ENCODE measurements at regions not wholly inside any gene's neighbourhood (a gene's known extent, or its start where the extent isn't known, plus 50 kb on each side); places are given as distances from the start of the nearest gene placed in this dataset.

DNA sequence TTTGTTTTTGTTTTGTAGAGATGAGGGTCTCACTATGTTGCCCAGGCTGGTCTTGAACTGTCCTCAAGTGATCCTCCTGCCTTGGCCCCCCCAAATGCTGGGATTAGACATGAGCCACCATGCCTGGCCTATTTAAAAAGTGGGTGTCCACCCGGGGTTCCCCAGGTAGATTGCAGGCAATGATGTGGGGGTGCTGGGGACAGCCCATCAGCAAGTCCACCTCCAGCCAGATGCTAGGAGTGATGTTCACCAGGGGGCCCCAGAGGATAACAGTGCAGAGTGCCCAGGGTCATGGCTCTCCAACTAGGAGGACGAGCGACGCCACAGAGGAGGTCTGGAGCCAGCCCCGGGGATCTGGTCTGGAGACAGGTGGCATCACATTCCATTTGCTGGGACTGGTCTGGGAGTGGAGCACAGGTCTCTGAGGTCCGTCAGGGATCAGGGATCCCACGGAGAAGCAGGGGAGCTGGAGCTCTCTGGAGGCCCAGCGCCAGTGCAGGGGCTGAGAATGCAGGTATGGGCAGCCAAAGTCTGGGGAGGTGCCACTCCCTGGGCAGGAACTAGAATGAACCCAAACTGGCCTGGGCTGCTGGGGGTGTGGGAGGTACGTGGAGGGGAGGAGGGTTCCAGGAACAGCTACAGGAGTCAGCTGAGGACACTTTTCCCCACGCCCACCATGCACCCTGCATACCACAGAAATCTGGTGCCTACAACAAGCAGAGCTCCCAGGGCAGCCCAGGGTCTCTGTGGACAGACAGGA, 51.2 kb upstream of the PCSK6 start:
- TF ChIP-seq, protein P1, sequence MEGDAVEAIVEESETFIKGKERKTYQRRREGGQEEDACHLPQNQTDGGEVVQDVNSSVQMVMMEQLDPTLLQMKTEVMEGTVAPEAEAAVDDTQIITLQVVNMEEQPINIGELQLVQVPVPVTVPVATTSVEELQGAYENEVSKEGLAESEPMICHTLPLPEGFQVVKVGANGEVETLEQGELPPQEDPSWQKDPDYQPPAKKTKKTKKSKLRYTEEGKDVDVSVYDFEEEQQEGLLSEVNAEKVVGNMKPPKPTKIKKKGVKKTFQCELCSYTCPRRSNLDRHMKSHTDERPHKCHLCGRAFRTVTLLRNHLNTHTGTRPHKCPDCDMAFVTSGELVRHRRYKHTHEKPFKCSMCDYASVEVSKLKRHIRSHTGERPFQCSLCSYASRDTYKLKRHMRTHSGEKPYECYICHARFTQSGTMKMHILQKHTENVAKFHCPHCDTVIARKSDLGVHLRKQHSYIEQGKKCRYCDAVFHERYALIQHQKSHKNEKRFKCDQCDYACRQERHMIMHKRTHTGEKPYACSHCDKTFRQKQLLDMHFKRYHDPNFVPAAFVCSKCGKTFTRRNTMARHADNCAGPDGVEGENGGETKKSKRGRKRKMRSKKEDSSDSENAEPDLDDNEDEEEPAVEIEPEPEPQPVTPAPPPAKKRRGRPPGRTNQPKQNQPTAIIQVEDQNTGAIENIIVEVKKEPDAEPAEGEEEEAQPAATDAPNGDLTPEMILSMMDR (IDR thresholded peaks at IDR 0.05) = no peak
- no peak for TF ChIP-seq ZFX (IDR thresholded peaks at IDR 0.05; ENCODE audit: borderline replicate concordance)
